K562 (cell line): ENCODE measurements at regions not wholly inside any gene's neighbourhood (a gene's known extent, or its start where the extent isn't known, plus 50 kb on each side); places are given as distances from the start of the nearest gene placed in this dataset.

Experiments
- ATAC-seq: fragments of 200-7000 bp; cut with Tn5 transposase; 3 replicates; pipeline ENCODE4 v1.9.1; 2020; ENCODE audit warnings: moderate library complexity
- BruUV-seq: library from RNA; stranded (reverse); fragments of 400-500 nt; replicated peaks from 2 replicates; lab custom pipeline; 2021; lab: Mats Ljungman, UMichigan
- CTCF ChIA-PET: fragments of 300-600 bp; formaldehyde crosslinking; extraction: SDS; loops from one replicate; lab custom pipeline; 2021; ENCODE audit warnings: low intra/inter-chr PET ratio; lab: Yijun Ruan, JAX
- POLR2A ChIA-PET: fragments of 300-600, 350-650 bp; sonication (Branson Sonifier 250); formaldehyde crosslinking; extraction: SDS; loops from one replicate; lab custom pipeline; 2021; ENCODE audit warnings: antibody characterized with exemption, inconsistent platforms; lab: Yijun Ruan, JAX
- DNase-seq, 4 experiments: peaks; one replicate each; pipeline versions ENCODE4 v3.0.0 to v3.0.0-alpha.2; 2011 to 2018; ENCODE audit warnings: low spot score in 3 of 4, mixed read lengths in 3 of 4; ENCODE audit errors: extremely low read depth in 1 of 4
- FAIRE-seq: peaks from 2 replicates; lab custom pipeline; 2011; peaks lifted over from hg19 to GRCh38; lab: Jason Lieb, UNC
- H2AFZ ChIP-seq: 2 replicates; pipeline ENCODE4 v1.6.0; 2011; ENCODE audit warnings: low read depth, low read length, control low read depth, inconsistent platforms
- H3K27ac ChIP-seq: fragments of 200-600 bp; 3 replicates; pipeline ENCODE4 v1.8.0; 2011; ENCODE audit warnings: low read depth, mild to moderate bottlenecking, control low read depth, inconsistent platforms, low read length, moderate library complexity, mixed read lengths; ENCODE audit errors: extremely low read depth
- H3K27me3 ChIP-seq, 2 experiments: fragments of 300-600 bp in 1 of 2; 2 replicates in 1 of 2; 3 replicates in 1 of 2; pipeline versions ENCODE4 v1.6.0 to v1.8.0; 2011; ENCODE audit warnings: inconsistent platforms in 2 of 2, low read length in 2 of 2, mild to moderate bottlenecking in 1 of 2, mixed read lengths in 1 of 2, moderate library complexity in 1 of 2; ENCODE audit not compliant: control insufficient read depth in 2 of 2, insufficient read depth in 2 of 2
- H3K36me3 ChIP-seq: fragments of 300-600 bp; 3 replicates; pipeline ENCODE4 v1.8.0; 2011; ENCODE audit warnings: mild to moderate bottlenecking, low read length, inconsistent platforms; ENCODE audit not compliant: control insufficient read depth, insufficient read depth
- H3K4me1 ChIP-seq, 2 experiments: fragments of 200-600 bp in 1 of 2; replicated peaks in 1 of 2; 2 replicates in 1 of 2; 3 replicates in 1 of 2; pipeline versions ENCODE4 v1.5.1 to v1.8.0; 2011; ENCODE audit warnings: inconsistent platforms in 2 of 2, low read length in 2 of 2, mild to moderate bottlenecking in 1 of 2, mixed read lengths in 1 of 2, moderate library complexity in 1 of 2; ENCODE audit not compliant: control insufficient read depth in 2 of 2, insufficient read depth in 2 of 2
- H3K4me2 ChIP-seq: 2 replicates; pipeline ENCODE4 v1.6.1; 2011; ENCODE audit warnings: low read length, control low read depth, inconsistent platforms, mixed read lengths; ENCODE audit not compliant: insufficient read depth
- H3K4me3 ChIP-seq: fragments of 200-600 bp; sonication (generic), shearing (Covaris generic); 2 replicates; pipeline ENCODE4 v1.5.1; 2016; ENCODE audit warnings: control low read depth, inconsistent platforms
- H3K79me2 ChIP-seq: fragments of 200-600 bp; 3 replicates; pipeline ENCODE4 v1.8.0; 2011; ENCODE audit warnings: low read length, inconsistent platforms; ENCODE audit not compliant: control insufficient read depth, insufficient read depth
- H3K9ac ChIP-seq, 2 experiments: 2 replicates each; pipeline versions ENCODE4 v1.6.0 to v1.6.1; 2011; ENCODE audit warnings: low read depth in 2 of 2, low read length in 2 of 2, control low read depth in 1 of 2, inconsistent platforms in 1 of 2, mild to moderate bottlenecking in 1 of 2, mixed read lengths in 1 of 2; ENCODE audit not compliant: insufficient read depth in 1 of 2
- H3K9me1 ChIP-seq: one replicate; pipeline ENCODE4 v1.6.0; 2011; ENCODE audit warnings: inconsistent platforms, mild to moderate bottlenecking, low read length, moderate library complexity; ENCODE audit not compliant: control insufficient read depth, insufficient read depth
- H3K9me3 ChIP-seq: replicated peaks from 2 replicates; pipeline ENCODE4 v1.5.1; 2011; ENCODE audit warnings: low read depth, low read length, inconsistent platforms; ENCODE audit not compliant: control insufficient read depth, insufficient read depth
- H4K20me1 ChIP-seq: replicated peaks from 2 replicates; pipeline ENCODE4 v1.6.1; 2011; ENCODE audit warnings: low read length, inconsistent platforms, mixed read lengths; ENCODE audit not compliant: control insufficient read depth, insufficient read depth
- ARID2 ChIP-seq: fragments of 450-650 bp; IDR thresholded peaks from 2 replicates; pipeline ENCODE4 v1.6.1; 2017; ENCODE audit warnings: antibody characterized with exemption, mild to moderate bottlenecking
- CEBPB ChIP-seq: fragments of 450-650 bp; IDR thresholded peaks from 2 replicates; pipeline ENCODE4 v1.6.1; 2016; ENCODE audit warnings: missing genetic modification characterization, missing compliant biosample characterization
- GATAD2B ChIP-seq: fragments of 450-650 bp; IDR thresholded peaks from 2 replicates; pipeline ENCODE4 v1.6.1; 2017; ENCODE audit warnings: mild to moderate bottlenecking, borderline replicate concordance
- MYC ChIP-seq, 2 experiments: fragments of 250-450 bp in 1 of 2; sonication (Bioruptor Pico) in 1 of 2; IDR thresholded peaks; 2 replicates each; pipeline versions ENCODE4 v1.5.1 to v1.6.1; 2012 to 2021; ENCODE audit warnings: low read depth in 2 of 2, borderline replicate concordance in 1 of 2, improper control_type of control experiment in 1 of 2, low read length in 1 of 2, mild to moderate bottlenecking in 1 of 2, moderate library complexity in 1 of 2
- NUFIP1 ChIP-seq: fragments of 450-650 bp; IDR thresholded peaks from 2 replicates; pipeline ENCODE4 v1.6.1; 2018; ENCODE audit not compliant: partially characterized antibody
- PTBP1 ChIP-seq: fragments of 200-400 bp; formaldehyde crosslinking; IDR thresholded peaks from 2 replicates; pipeline ENCODE4 v1.6.1; 2017; ENCODE audit warnings: low read depth, low read length
- TBP ChIP-seq: optimal IDR thresholded peaks from 2 replicates; pipeline ENCODE3; 2011; ENCODE audit warnings: low read depth, low read length, improper control_type of control experiment
- TGIF2 ChIP-seq: sonication (generic); formaldehyde crosslinking; IDR thresholded peaks from 2 replicates; pipeline ENCODE4 v1.8.1; 2022; ENCODE audit warnings: mild to moderate bottlenecking, missing genetic modification reagents, moderate library complexity
- ZNF124 ChIP-seq: sonication (generic); formaldehyde crosslinking; IDR thresholded peaks from 2 replicates; pipeline ENCODE4 v1.8.1; 2022; ENCODE audit warnings: missing genetic modification reagents
- ZNF224 ChIP-seq: sonication (generic); formaldehyde crosslinking; IDR thresholded peaks from 2 replicates; pipeline ENCODE4 v1.8.0; 2022; ENCODE audit warnings: mild to moderate bottlenecking, missing genetic modification reagents
- WGBS: fragments of 100-300 bp; shearing (Covaris generic); methylation state at CpG from one replicate; pipeline ENCODE4 v1.1.6; 2016; ENCODE audit warnings: low coverage, mixed read lengths; ENCODE audit not compliant: insufficient coverage; ENCODE audit errors: missing lambda C conversion rate; 5-methylcytosine and 5-hydroxymethylcytosine counted together
- in situ Hi-C: fragments of 300-500 bp; cut with MboI; formaldehyde crosslinking; loops from 4 replicates; pipeline ENCODE4 v1.15.0; 2018; ENCODE audit warnings: inconsistent platforms, mixed read lengths
- intact Hi-C: fragments of 100-400 bp; cut with micrococcal nuclease; formaldehyde crosslinking; loops from 2 replicates; pipeline ENCODE4 v1.14.2; 2022
- TF ChIP-seq, protein P1 (sequence below): fragments of 200-600 bp; sonication (generic); IDR thresholded peaks from one replicate; pipeline ENCODE4 v1.6.1; 2012; ENCODE audit warnings: mild to moderate bottlenecking, low read depth, low read length, inconsistent platforms
- TF ChIP-seq, protein P2 (sequence below): sonication (generic); formaldehyde crosslinking; IDR thresholded peaks from 2 replicates; pipeline ENCODE4 v1.8.1; 2023; ENCODE audit warnings: mild to moderate bottlenecking, missing genetic modification reagents

DNA sequence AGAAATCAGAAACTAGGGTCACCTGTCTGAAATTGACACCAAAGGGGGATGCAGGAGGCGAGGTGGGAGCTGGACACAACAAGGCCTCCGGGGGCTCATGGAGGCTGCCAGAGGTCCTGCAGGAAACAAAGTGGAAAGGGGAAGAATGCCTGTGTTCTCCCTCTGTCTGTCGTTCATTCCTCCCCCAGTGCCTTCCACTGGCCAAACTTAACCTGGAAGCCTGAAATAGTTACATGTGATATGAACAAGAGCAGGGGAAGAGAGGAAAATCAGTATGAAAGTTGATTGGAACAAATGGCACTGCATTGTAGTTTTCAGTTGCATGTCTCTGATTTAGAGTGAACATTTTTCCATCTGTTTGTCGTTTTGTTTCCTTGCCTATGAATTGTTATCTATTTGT is 502.0 kb upstream of the CFAP20DC start:
- WGBS, result 0% methylated on average over 3 of the region's 4 CpGs
- Histone ChIP-seq H3K79me2 (no peaks in the 10 kb centered on the region), H3K27ac (no peak overlapping the region), H3K36me3 (no peaks in the 10 kb centered on the region), H3K9me3 (no peaks in the 10 kb centered on the region), H3K27me3 (no peaks in the 10 kb centered on the region), H3K9ac (no peak overlapping the region), H3K4me2 (no peak overlapping the region), H4K20me1 (no peaks in the 10 kb centered on the region), H3K4me3 (no peak overlapping the region), H2AFZ (no peak overlapping the region), H3K9me1 (no peaks in the 10 kb centered on the region), H3K4me1 (no peaks in the 10 kb centered on the region)
- intact Hi-C loops (no loop called here), in situ Hi-C loops (loop anchor here (25.0 kb wide), 1 partner anchor 1835 kb away; no protein-coding TSS in a partner anchor)
- DNase-seq, result no peak
- no peak for ATAC-seq
- no peak for FAIRE-seq
- no TSS peak for BruUV-seq
- POLR2A ChIA-PET, result interaction anchor here (0.6 kb wide), 1 partner anchor 887 kb away, joined by 3 read pairs; no protein-coding TSS in a partner anchor
- CTCF ChIA-PET, result no interaction called here
- no peak for TF ChIP-seq TBP
- no peak for TF ChIP-seq GATAD2B
- no peak for TF ChIP-seq PTBP1
- no peak for TF ChIP-seq TGIF2 (CRISPR knock-in tag)
- TF ChIP-seq ARID2, result no peak
- TF ChIP-seq ZNF124 (CRISPR knock-in tag), result no peak
- TF ChIP-seq, protein P1, sequence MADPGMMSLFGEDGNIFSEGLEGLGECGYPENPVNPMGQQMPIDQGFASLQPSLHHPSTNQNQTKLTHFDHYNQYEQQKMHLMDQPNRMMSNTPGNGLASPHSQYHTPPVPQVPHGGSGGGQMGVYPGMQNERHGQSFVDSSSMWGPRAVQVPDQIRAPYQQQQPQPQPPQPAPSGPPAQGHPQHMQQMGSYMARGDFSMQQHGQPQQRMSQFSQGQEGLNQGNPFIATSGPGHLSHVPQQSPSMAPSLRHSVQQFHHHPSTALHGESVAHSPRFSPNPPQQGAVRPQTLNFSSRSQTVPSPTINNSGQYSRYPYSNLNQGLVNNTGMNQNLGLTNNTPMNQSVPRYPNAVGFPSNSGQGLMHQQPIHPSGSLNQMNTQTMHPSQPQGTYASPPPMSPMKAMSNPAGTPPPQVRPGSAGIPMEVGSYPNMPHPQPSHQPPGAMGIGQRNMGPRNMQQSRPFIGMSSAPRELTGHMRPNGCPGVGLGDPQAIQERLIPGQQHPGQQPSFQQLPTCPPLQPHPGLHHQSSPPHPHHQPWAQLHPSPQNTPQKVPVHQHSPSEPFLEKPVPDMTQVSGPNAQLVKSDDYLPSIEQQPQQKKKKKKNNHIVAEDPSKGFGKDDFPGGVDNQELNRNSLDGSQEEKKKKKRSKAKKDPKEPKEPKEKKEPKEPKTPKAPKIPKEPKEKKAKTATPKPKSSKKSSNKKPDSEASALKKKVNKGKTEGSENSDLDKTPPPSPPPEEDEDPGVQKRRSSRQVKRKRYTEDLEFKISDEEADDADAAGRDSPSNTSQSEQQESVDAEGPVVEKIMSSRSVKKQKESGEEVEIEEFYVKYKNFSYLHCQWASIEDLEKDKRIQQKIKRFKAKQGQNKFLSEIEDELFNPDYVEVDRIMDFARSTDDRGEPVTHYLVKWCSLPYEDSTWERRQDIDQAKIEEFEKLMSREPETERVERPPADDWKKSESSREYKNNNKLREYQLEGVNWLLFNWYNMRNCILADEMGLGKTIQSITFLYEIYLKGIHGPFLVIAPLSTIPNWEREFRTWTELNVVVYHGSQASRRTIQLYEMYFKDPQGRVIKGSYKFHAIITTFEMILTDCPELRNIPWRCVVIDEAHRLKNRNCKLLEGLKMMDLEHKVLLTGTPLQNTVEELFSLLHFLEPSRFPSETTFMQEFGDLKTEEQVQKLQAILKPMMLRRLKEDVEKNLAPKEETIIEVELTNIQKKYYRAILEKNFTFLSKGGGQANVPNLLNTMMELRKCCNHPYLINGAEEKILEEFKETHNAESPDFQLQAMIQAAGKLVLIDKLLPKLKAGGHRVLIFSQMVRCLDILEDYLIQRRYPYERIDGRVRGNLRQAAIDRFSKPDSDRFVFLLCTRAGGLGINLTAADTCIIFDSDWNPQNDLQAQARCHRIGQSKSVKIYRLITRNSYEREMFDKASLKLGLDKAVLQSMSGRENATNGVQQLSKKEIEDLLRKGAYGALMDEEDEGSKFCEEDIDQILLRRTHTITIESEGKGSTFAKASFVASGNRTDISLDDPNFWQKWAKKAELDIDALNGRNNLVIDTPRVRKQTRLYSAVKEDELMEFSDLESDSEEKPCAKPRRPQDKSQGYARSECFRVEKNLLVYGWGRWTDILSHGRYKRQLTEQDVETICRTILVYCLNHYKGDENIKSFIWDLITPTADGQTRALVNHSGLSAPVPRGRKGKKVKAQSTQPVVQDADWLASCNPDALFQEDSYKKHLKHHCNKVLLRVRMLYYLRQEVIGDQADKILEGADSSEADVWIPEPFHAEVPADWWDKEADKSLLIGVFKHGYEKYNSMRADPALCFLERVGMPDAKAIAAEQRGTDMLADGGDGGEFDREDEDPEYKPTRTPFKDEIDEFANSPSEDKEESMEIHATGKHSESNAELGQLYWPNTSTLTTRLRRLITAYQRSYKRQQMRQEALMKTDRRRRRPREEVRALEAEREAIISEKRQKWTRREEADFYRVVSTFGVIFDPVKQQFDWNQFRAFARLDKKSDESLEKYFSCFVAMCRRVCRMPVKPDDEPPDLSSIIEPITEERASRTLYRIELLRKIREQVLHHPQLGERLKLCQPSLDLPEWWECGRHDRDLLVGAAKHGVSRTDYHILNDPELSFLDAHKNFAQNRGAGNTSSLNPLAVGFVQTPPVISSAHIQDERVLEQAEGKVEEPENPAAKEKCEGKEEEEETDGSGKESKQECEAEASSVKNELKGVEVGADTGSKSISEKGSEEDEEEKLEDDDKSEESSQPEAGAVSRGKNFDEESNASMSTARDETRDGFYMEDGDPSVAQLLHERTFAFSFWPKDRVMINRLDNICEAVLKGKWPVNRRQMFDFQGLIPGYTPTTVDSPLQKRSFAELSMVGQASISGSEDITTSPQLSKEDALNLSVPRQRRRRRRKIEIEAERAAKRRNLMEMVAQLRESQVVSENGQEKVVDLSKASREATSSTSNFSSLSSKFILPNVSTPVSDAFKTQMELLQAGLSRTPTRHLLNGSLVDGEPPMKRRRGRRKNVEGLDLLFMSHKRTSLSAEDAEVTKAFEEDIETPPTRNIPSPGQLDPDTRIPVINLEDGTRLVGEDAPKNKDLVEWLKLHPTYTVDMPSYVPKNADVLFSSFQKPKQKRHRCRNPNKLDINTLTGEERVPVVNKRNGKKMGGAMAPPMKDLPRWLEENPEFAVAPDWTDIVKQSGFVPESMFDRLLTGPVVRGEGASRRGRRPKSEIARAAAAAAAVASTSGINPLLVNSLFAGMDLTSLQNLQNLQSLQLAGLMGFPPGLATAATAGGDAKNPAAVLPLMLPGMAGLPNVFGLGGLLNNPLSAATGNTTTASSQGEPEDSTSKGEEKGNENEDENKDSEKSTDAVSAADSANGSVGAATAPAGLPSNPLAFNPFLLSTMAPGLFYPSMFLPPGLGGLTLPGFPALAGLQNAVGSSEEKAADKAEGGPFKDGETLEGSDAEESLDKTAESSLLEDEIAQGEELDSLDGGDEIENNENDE, result no peak
- TF ChIP-seq ZNF224 (CRISPR knock-in tag), result no peak
- no peak for TF ChIP-seq NUFIP1
- TF ChIP-seq, protein P2, sequence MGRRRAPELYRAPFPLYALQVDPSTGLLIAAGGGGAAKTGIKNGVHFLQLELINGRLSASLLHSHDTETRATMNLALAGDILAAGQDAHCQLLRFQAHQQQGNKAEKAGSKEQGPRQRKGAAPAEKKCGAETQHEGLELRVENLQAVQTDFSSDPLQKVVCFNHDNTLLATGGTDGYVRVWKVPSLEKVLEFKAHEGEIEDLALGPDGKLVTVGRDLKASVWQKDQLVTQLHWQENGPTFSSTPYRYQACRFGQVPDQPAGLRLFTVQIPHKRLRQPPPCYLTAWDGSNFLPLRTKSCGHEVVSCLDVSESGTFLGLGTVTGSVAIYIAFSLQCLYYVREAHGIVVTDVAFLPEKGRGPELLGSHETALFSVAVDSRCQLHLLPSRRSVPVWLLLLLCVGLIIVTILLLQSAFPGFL (CRISPR knock-in tag), result no peak
- TF ChIP-seq MYC (IDR thresholded peaks at IDR 0.05; ENCODE audit: low read depth, low read length), result no peak
- no peak for TF ChIP-seq MYC (CRISPR knock-in tag; IDR thresholded peaks at IDR 0.05; ENCODE audit: borderline replicate concordance, low read depth)
- TF ChIP-seq CEBPB (tag), result no peak
